CD4-positive, alpha-beta T cell (primary cell): ENCODE measurements at regions not wholly inside any gene's neighbourhood (a gene's known extent, or its start where the extent isn't known, plus 50 kb on each side); places are given as distances from the start of the nearest gene placed in this dataset.

ENCODE experiments used
- ATAC-seq: fragments of 200-7000 bp; cut with Tn5 transposase; one replicate; pipeline ENCODE4 v1.10.0; 2022; ENCODE audit warnings: mild to moderate bottlenecking; ENCODE audit not compliant: poor library complexity
- CTCF ChIA-PET: fragments of 350-600 bp; sonication (Branson Sonifier 250); formaldehyde crosslinking; loops from one replicate; lab custom pipeline; 2021; ENCODE audit warnings: antibody characterized with exemption, inconsistent platforms; lab: Charles Lee
- POLR2A ChIA-PET: fragments of 350-600 bp; sonication (Branson Sonifier 250); formaldehyde crosslinking; loops from one replicate; lab custom pipeline; 2021; ENCODE audit warnings: antibody characterized with exemption, inconsistent platforms; lab: Charles Lee
- DNase-seq, 14 experiments: peaks; one replicate each; pipeline ENCODE4 v3.0.0-alpha.2; 2013 to 2020; ENCODE audit warnings: mixed read lengths in 2 of 14
- H3K27ac ChIP-seq, 2 donors: one replicate each; pipeline versions ENCODE4 v1.5.1 to v1.7.0; 2013; ENCODE audit warnings: low read length in 2 of 2, low read depth in 1 of 2, mild to moderate bottlenecking in 1 of 2
- H3K27me3 ChIP-seq, 2 experiments: 1 replicate in 1 of 2; 2 replicates in 1 of 2; pipeline versions ENCODE4 v1.6.1 to v1.7.0; 2013; ENCODE audit warnings: low read length in 2 of 2, control low read depth in 1 of 2, mild to moderate bottlenecking in 1 of 2, moderate library complexity in 1 of 2; ENCODE audit not compliant: insufficient read depth in 2 of 2, control insufficient read depth in 1 of 2
- H3K36me3 ChIP-seq: one replicate; pipeline ENCODE4 v1.6.1; 2013; ENCODE audit warnings: low read length, control low read depth; ENCODE audit not compliant: insufficient read depth
- H3K4me1 ChIP-seq: one replicate; pipeline ENCODE4 v1.6.1; 2013; ENCODE audit warnings: low read length, control low read depth; ENCODE audit not compliant: insufficient read depth
- H3K4me3 ChIP-seq: one replicate; pipeline ENCODE4 v1.5.1; 2013; ENCODE audit warnings: mild to moderate bottlenecking, low read length, moderate library complexity
- H3K9me3 ChIP-seq, 2 experiments: 1 replicate in 1 of 2; 2 replicates in 1 of 2; pipeline versions ENCODE4 v1.6.1 to v1.7.0; 2013; ENCODE audit warnings: low read length in 2 of 2, mild to moderate bottlenecking in 2 of 2, control low read depth in 1 of 2, moderate library complexity in 1 of 2; ENCODE audit not compliant: control insufficient read depth in 1 of 2, insufficient read depth in 1 of 2
- H3K27ac Mint-ChIP-seq: one replicate; pipeline ENCODE4 v1.8.0; 2020; ENCODE audit warnings: mixed read lengths
- H3K27me3 Mint-ChIP-seq: one replicate; pipeline ENCODE4 v1.8.0; 2021; ENCODE audit warnings: mixed read lengths
- H3K36me3 Mint-ChIP-seq: one replicate; pipeline ENCODE4 v1.8.0; 2021; ENCODE audit warnings: low read depth, mixed read lengths
- H3K4me1 Mint-ChIP-seq: one replicate; pipeline ENCODE4 v1.8.0; 2021; ENCODE audit warnings: low read depth, mixed read lengths
- H3K4me3 Mint-ChIP-seq: one replicate; pipeline ENCODE4 v1.8.0; 2020; ENCODE audit warnings: mild to moderate bottlenecking, mixed read lengths
- H3K9me3 Mint-ChIP-seq: one replicate; pipeline ENCODE4 v1.8.0; 2020; ENCODE audit warnings: mixed read lengths
- CTCF ChIP-seq: fragments of 200-600 bp; IDR thresholded peaks from one replicate; pipeline ENCODE4 v1.8.0; 2022; ENCODE audit warnings: antibody characterized with exemption, mild to moderate bottlenecking
- intact Hi-C, 2 experiments: fragments of 100-400 bp; cut with DNase I in 1 of 2; cut with micrococcal nuclease in 1 of 2; formaldehyde crosslinking; loops; one replicate each; pipeline versions ENCODE4 v1.15.1 to v1.9.0; 2023 to 2025; cut with DNase I, micrococcal nuclease

DNA sequence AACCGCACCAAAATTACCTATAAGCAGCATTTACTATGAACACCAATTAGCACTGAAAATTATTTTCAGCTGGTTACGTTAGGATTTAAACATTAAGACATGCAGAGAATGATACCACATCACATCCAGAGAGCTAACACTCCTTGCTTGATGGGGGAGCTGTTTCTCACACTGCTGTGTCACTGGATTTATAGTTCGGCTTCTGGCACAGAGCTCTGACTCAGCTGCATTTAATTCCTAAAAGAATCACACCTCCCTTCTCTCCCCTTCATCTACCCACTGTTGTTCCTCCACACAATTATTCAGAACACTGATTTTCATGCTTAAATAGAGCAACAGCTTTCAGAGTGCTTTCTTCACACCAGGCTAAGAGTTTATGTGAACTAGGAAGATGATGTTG is 82.6 kb upstream of the SV2C start:
- H3K36me3 Mint-ChIP-seq, result no peaks in the 10 kb centered on the region
- H3K9me3 ChIP-seq, result no peaks in the 10 kb centered on the region

GRCh38 chr5:75993643-75994520 is 89.3 kb upstream of the SV2C start:
- Histone ChIP-seq H3K27me3 (peaks cover 0 to 4% of the 10 kb centered on the region in 2 experiments), H3K27ac (no peak overlapping the region), H3K9me3 (no peaks in the 10 kb centered on the region), H3K4me1 (no peaks in the 10 kb centered on the region), H3K4me3 (no peak overlapping the region), H3K36me3 (no peaks in the 10 kb centered on the region)
- no peak overlapping the region for H3K27ac Mint-ChIP-seq
- CTCF ChIA-PET, result no interaction called here
- H3K36me3 Mint-ChIP-seq, result no peaks in the 10 kb centered on the region
- TF ChIP-seq CTCF, result no peak
- H3K4me3 Mint-ChIP-seq, result no peak overlapping the region
- intact Hi-C loops, result no loop called here
- H3K4me1 Mint-ChIP-seq, result no peaks in the 10 kb centered on the region
- DNase-seq (no peak), ATAC-seq (no peak)
- POLR2A ChIA-PET, result no interaction called here
- H3K27me3 Mint-ChIP-seq, result peaks cover 37% of the 10 kb centered on the region
- peaks cover 15% of the 10 kb centered on the region for H3K9me3 Mint-ChIP-seq

More for the DNA sequence above, 82.6 kb upstream of the SV2C start:
- Mint-ChIP-seq H3K27ac (no peak overlapping the region), H3K4me1 (no peaks in the 10 kb centered on the region), H3K4me3 (no peak overlapping the region), H3K27me3 (peaks cover 34% of the 10 kb centered on the region), H3K9me3 (peaks cover 14% of the 10 kb centered on the region)
- Histone ChIP-seq H3K4me1 (no peaks in the 10 kb centered on the region), H3K27ac (no peak overlapping the region), H3K27me3 (peaks cover 0 to 2% of the 10 kb centered on the region in 2 experiments), H3K36me3 (no peaks in the 10 kb centered on the region), H3K4me3 (no peak overlapping the region)
- intact Hi-C loops, result no loop called here
- ChIA-PET CTCF (no interaction called here), POLR2A (no interaction called here)
- ATAC-seq (no peak), DNase-seq (no peak)
- TF ChIP-seq CTCF, result no peak

DNA sequence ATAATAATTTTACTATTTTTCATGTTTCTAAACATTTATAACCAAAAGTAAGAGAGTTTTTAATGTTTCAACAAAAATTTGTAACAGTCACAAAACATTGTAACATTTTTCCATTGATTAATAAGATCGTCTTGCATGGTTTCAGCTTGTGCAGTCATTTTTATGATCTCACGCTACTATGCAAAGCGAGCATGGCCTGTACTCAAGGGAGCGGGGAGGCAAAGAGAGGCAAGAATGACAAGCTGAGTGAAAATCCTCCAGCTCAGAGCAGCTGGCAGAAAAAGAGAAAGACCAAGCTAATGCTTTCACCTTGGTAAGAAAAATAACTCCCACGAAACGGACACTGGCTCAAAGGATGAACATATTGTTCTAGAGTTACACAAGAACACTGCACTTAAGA is 90.0 kb upstream of the SV2C start:
- Histone ChIP-seq H3K4me3 (no peak overlapping the region), H3K36me3 (no peaks in the 10 kb centered on the region), H3K27me3 (peaks cover 0 to 4% of the 10 kb centered on the region in 2 experiments), H3K4me1 (no peaks in the 10 kb centered on the region), H3K9me3 (no peaks in the 10 kb centered on the region), H3K27ac (no peak overlapping the region)
- Mint-ChIP-seq H3K36me3 (no peaks in the 10 kb centered on the region), H3K27ac (no peak overlapping the region), H3K9me3 (peaks cover 11% of the 10 kb centered on the region), H3K4me3 (no peak overlapping the region), H3K4me1 (no peaks in the 10 kb centered on the region), H3K27me3 (peaks cover 30% of the 10 kb centered on the region)
- intact Hi-C loops, result no loop called here
- no peak for ATAC-seq
- TF ChIP-seq CTCF, result no peak
- CTCF ChIA-PET, result no interaction called here
- DNase-seq, result no peak
- POLR2A ChIA-PET, result no interaction called here
